ENCODE measurements at regions not wholly inside any gene's neighbourhood (a gene's known extent, or its start where the extent isn't known, plus 50 kb on each side); places are given as distances from the start of the nearest gene placed in this dataset.

DNA sequence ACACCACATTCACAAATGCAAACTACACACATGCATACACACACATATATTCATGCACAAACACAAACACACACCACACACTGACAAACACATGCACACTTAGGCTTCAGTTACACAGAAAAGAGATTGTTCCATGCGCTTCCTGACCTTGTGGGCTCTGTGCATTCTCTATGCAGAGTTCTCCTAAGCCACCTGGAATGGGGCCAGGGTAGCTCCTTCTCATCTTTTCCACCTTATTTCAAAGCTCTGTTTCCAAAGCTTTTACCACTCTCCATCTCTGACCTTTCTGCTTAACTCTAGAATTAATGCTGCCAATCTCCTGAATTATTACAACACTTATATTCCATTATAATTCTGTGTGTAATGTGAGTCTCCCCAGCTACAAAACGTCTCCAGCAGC lies 522.3 kb upstream of the MYT1L start:
- TF ChIP-seq, protein P1, sequence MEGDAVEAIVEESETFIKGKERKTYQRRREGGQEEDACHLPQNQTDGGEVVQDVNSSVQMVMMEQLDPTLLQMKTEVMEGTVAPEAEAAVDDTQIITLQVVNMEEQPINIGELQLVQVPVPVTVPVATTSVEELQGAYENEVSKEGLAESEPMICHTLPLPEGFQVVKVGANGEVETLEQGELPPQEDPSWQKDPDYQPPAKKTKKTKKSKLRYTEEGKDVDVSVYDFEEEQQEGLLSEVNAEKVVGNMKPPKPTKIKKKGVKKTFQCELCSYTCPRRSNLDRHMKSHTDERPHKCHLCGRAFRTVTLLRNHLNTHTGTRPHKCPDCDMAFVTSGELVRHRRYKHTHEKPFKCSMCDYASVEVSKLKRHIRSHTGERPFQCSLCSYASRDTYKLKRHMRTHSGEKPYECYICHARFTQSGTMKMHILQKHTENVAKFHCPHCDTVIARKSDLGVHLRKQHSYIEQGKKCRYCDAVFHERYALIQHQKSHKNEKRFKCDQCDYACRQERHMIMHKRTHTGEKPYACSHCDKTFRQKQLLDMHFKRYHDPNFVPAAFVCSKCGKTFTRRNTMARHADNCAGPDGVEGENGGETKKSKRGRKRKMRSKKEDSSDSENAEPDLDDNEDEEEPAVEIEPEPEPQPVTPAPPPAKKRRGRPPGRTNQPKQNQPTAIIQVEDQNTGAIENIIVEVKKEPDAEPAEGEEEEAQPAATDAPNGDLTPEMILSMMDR (IDR thresholded peaks at IDR 0.05; ENCODE audit: low read length) = no peak
- no peak for TF ChIP-seq EZH2 (optimal IDR thresholded peaks at IDR 0.05; ENCODE audit: low read depth, low read length)

Data from MM.1S (cell line).